ENCODE measurements at regions not wholly inside any gene's neighbourhood (a gene's known extent, or its start where the extent isn't known, plus 50 kb on each side); places are given as distances from the start of the nearest gene placed in this dataset.

- TF ChIP-seq CTCF (IDR thresholded peaks at IDR 0.05) (no peak), POLR2A (IDR thresholded peaks at IDR 0.05) (no peak)
Observed at GRCh38 chr3:153050978-153051377, 111.0 kb upstream of the RAP2B start.
